GM20000 (cell line): ENCODE measurements at regions not wholly inside any gene's neighbourhood (a gene's known extent, or its start where the extent isn't known, plus 50 kb on each side); places are given as distances from the start of the nearest gene placed in this dataset.

ENCODE experiments used
- DNase-seq: peaks from one replicate; pipeline ENCODE4 v3.0.0; 2012; ENCODE audit warnings: low spot score
- TF ChIP-seq, protein P1 (sequence below): IDR thresholded peaks from 2 replicates; pipeline ENCODE4 v1.5.1; 2012; ENCODE audit warnings: mild to moderate bottlenecking, control low read depth; ENCODE audit errors: extremely low read depth, missing control alignments

DNA sequence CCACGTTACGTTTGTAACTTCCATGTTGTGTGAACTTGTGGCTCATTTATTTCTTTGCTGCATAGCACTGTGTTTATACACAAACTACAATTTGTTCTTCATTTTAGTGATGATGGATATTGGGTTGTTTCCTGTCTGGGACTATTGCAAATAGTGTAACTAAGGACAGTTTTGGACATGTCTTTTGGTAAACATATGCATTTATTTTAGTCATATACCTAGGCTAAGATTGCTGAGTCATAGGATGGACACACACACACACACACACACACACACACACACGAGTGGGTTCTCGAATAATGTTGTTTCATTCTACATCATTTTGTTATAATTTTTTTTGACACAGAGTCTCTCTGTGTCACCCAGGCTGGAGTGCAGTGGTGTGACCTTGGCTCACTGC lies 123.5 kb upstream of the CAND1 start:
- DNase-seq, result no peak
- TF ChIP-seq, protein P1, sequence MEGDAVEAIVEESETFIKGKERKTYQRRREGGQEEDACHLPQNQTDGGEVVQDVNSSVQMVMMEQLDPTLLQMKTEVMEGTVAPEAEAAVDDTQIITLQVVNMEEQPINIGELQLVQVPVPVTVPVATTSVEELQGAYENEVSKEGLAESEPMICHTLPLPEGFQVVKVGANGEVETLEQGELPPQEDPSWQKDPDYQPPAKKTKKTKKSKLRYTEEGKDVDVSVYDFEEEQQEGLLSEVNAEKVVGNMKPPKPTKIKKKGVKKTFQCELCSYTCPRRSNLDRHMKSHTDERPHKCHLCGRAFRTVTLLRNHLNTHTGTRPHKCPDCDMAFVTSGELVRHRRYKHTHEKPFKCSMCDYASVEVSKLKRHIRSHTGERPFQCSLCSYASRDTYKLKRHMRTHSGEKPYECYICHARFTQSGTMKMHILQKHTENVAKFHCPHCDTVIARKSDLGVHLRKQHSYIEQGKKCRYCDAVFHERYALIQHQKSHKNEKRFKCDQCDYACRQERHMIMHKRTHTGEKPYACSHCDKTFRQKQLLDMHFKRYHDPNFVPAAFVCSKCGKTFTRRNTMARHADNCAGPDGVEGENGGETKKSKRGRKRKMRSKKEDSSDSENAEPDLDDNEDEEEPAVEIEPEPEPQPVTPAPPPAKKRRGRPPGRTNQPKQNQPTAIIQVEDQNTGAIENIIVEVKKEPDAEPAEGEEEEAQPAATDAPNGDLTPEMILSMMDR, result no peak

DNA sequence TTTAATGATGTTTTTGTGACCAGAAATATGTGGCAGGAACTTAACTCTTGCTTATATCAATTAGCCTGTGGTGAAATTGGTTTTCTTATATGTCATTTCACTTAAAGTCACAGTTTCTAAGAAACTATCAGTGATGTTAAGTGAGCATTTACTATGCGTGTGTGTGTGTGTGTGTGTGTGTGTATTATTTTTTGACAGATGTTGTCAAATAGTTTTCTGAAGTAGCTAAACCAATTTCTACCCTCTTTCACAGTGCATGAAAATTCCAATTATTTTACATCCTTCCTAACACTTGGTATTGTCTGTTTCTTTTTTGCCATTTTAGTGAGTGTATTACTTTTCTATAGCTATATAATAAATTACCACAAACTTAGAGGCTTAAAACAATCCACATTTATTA lies 122.1 kb upstream of the CAND1 start:
- TF ChIP-seq, protein P1, result no peak
- DNase-seq, result no peak

DNA sequence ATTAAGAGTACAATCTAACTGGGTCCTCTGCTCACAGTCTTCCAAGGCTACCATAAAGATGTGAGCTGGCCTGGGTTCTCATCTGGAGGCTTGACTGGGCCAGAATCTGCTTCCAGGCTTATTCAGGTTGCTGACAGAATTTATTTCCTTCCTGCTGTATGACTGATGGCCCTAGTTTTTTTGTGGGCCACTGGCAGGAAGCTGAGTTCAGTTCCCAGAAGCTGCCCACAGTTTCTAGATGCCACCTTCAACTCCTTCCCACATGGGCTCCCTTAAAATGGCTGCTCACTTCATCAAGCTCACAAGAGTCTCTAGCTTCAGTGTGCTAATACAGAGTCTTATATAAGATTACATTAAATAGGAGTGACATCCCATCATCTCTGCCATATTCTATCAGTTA lies 121.7 kb upstream of the CAND1 start:
- DNase-seq, result no peak
- TF ChIP-seq, protein P1, result no peak

DNA sequence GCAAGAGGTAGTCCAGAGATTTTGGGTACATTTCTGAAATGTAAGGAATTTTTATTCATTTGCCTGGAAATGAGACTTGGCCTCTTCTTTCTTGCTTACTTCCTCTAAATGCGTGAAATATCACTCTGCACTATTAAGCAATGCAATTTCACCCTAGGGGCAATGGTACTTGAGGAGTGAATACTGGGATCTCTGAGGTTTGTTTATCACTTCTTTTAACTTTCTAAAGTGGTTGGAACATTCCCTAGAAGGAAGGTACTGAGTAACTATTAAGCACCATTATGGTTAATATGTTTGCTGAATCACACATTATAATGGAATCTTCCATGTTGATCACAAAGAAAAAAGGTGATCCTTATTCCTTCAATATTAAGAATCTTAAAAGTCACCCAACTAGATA lies 120.9 kb upstream of the CAND1 start:
- no peak for DNase-seq
- TF ChIP-seq, protein P1, result no peak

DNA sequence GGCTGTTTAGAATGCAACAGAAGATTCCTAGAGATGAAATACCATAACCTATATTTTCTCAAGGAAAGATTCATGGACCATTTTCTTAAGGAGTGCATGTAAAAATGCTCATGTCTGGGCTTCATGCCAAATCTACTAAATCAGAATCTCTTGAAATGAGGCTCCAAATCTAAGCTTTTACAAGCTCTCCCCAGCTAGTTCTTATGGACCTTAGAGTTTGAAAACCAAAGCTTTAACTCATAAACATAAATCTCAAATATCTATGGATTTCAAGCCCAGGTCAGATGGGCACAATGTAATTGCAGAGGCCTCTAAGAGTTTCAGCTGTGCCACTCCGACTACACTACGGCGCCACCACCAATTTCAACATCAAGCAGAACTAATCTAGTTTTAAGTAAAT lies 117.3 kb upstream of the CAND1 start:
- TF ChIP-seq, protein P1, result no peak
- no peak for DNase-seq

DNA sequence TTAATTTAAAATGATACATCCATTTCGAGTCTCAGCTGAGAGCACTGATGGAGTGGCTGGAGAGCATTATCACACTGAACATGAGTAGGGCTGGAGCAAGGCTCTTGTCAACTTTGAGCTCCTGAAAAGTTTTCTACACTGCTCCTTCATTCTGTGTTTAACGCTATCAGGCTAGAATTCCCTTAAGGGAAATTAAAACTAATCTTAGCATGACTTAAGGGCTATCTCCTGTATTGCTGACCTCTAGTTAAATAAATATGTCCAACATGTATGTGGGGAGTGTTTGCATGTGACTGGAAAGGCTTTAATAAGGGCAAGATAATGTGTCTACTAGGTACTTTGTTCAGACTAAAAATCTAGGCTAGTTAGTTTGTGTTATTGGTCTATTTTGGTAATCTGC lies 116.7 kb upstream of the CAND1 start:
- TF ChIP-seq, protein P1, result no peak
- no peak for DNase-seq

DNA sequence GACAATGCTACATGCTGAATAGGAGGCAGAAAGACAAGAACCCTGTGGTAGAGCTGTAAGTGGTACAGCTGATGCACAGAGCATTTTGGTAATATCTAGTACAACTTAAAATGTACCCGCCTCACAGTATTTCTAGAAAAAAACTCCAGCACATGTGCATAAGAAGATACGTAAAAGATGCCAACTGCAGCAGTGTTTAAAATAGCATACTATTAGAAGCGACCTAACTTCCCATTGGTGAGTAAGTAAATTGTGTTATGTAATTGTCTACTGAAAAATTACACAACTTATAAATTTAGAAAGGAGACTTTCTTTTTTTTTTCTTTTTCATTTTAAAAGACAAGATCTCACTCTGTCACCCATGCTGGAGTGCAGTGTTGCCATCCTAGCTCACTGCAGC lies 114.3 kb upstream of the CAND1 start:
- DNase-seq, result no peak
- TF ChIP-seq, protein P1, result no peak
